HepG2 (cell line): ENCODE measurements at regions not wholly inside any gene's neighbourhood (a gene's known extent, or its start where the extent isn't known, plus 50 kb on each side); places are given as distances from the start of the nearest gene placed in this dataset.

Source experiments
- ARID2 ChIP-seq: sonication (generic); formaldehyde crosslinking; IDR thresholded peaks from 2 replicates; pipeline ENCODE4 v1.8.1; 2022; ENCODE audit warnings: mild to moderate bottlenecking, missing genetic modification reagents, borderline replicate concordance
- FOXA3 ChIP-seq: IDR thresholded peaks from 2 replicates; pipeline ENCODE4 v1.6.1; 2016; ENCODE audit warnings: missing genetic modification reagents, missing compliant biosample characterization
- HNF4A ChIP-seq: sonication (generic); formaldehyde crosslinking; IDR thresholded peaks from 2 replicates; pipeline ENCODE4 v1.4.0; 2020; ENCODE audit warnings: missing genetic modification reagents
- ISL2 ChIP-seq: sonication (generic); formaldehyde crosslinking; IDR thresholded peaks from 2 replicates; pipeline ENCODE4 v1.5.0; 2020; ENCODE audit warnings: missing genetic modification reagents
- JDP2 ChIP-seq: sonication (generic); formaldehyde crosslinking; IDR thresholded peaks from 2 replicates; pipeline ENCODE4 v1.8.1; 2022; ENCODE audit warnings: missing genetic modification reagents, borderline replicate concordance
- MEIS2 ChIP-seq: sonication (generic); formaldehyde crosslinking; IDR thresholded peaks from 2 replicates; pipeline ENCODE4 v1.9.0; 2021; ENCODE audit warnings: mild to moderate bottlenecking, missing genetic modification reagents
- PCBP1 ChIP-seq: fragments of 200-400 bp; formaldehyde crosslinking; IDR thresholded peaks from 2 replicates; pipeline ENCODE4 v1.6.1; 2017; ENCODE audit warnings: mild to moderate bottlenecking, low read depth, low read length, borderline replicate concordance
- PPARG ChIP-seq: conservative IDR thresholded peaks from 2 replicates; pipeline ENCODE4 v1.6.1; 2016; ENCODE audit warnings: missing biosample characterization, missing genetic modification reagents
- SOX13 ChIP-seq, 3 experiments: fragments of 450-650 bp in 1 of 3; sonication (generic) in 1 of 3; formaldehyde crosslinking in 1 of 3; IDR thresholded peaks in 2 of 3; conservative IDR thresholded peaks in 1 of 3; 2 replicates each; pipeline versions ENCODE4 v1.5.0 to v1.6.1; 2016 to 2020; ENCODE audit warnings: antibody characterized with exemption in 1 of 3, mild to moderate bottlenecking in 1 of 3, missing compliant biosample characterization in 1 of 3, missing genetic modification reagents in 1 of 3, moderate library complexity in 1 of 3
- ZNF281 ChIP-seq: sonication (generic); formaldehyde crosslinking; IDR thresholded peaks from 2 replicates; pipeline ENCODE4 v1.4.0; 2020; ENCODE audit warnings: missing genetic modification reagents, borderline replicate concordance
- ZNF331 ChIP-seq: sonication (generic); formaldehyde crosslinking; IDR thresholded peaks from 2 replicates; pipeline ENCODE4 v1.4.0; 2020; ENCODE audit warnings: missing genetic modification reagents
- ZNF512 ChIP-seq: sonication (generic); formaldehyde crosslinking; IDR thresholded peaks from 2 replicates; pipeline ENCODE4 v1.4.0; 2020; ENCODE audit warnings: mild to moderate bottlenecking, missing genetic modification reagents
- ZNF607 ChIP-seq: sonication (generic); formaldehyde crosslinking; IDR thresholded peaks from 2 replicates; pipeline ENCODE4 v1.5.1; 2020; ENCODE audit warnings: missing genetic modification reagents, mild to moderate bottlenecking, borderline replicate concordance
- ZSCAN29 ChIP-seq: sonication (generic); formaldehyde crosslinking; conservative IDR thresholded peaks from 2 replicates; pipeline ENCODE4 v1.4.0; 2020; ENCODE audit warnings: mild to moderate bottlenecking, missing genetic modification reagents
- TF ChIP-seq, protein P1 (sequence below): sonication (generic); formaldehyde crosslinking; IDR thresholded peaks from 2 replicates; pipeline ENCODE4 v1.5.0; 2020; ENCODE audit warnings: mild to moderate bottlenecking, missing genetic modification reagents
- TF ChIP-seq, protein P2 (sequence below): sonication (generic); IDR thresholded peaks from 2 replicates; pipeline ENCODE4 v1.6.1; 2016; ENCODE audit warnings: low read depth, borderline replicate concordance
- TF ChIP-seq, protein P3 (sequence below): sonication (generic); formaldehyde crosslinking; IDR thresholded peaks from 2 replicates; pipeline ENCODE4 v1.5.0; 2020; ENCODE audit warnings: mild to moderate bottlenecking, missing genetic modification reagents, moderate library complexity

- TF ChIP-seq ARID2: peak; percentile 70; the same call in 1 of the 2 replicates
- 0 out of 2 replicates have a peak, but pooled peaks have one; percentile 19 for TF ChIP-seq ISL2 (CRISPR knock-in tag)
- TF ChIP-seq PCBP1: no peak
- no peak for TF ChIP-seq ZNF512 (CRISPR knock-in tag)
- peak; percentile 79 for TF ChIP-seq ZNF281 (CRISPR knock-in tag)
- TF ChIP-seq, protein P1, sequence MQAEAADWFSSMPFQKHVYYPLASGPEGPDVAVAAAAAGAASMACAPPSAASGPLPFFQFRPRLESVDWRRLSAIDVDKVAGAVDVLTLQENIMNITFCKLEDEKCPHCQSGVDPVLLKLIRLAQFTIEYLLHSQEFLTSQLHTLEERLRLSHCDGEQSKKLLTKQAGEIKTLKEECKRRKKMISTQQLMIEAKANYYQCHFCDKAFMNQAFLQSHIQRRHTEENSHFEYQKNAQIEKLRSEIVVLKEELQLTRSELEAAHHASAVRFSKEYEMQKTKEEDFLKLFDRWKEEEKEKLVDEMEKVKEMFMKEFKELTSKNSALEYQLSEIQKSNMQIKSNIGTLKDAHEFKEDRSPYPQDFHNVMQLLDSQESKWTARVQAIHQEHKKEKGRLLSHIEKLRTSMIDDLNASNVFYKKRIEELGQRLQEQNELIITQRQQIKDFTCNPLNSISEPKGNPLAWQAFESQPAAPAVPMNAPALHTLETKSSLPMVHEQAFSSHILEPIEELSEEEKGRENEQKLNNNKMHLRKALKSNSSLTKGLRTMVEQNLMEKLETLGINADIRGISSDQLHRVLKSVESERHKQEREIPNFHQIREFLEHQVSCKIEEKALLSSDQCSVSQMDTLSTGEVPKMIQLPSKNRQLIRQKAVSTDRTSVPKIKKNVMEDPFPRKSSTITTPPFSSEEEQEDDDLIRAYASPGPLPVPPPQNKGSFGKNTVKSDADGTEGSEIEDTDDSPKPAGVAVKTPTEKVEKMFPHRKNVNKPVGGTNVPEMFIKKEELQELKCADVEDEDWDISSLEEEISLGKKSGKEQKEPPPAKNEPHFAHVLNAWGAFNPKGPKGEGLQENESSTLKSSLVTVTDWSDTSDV (CRISPR knock-in tag): no peak
- TF ChIP-seq, protein P2, sequence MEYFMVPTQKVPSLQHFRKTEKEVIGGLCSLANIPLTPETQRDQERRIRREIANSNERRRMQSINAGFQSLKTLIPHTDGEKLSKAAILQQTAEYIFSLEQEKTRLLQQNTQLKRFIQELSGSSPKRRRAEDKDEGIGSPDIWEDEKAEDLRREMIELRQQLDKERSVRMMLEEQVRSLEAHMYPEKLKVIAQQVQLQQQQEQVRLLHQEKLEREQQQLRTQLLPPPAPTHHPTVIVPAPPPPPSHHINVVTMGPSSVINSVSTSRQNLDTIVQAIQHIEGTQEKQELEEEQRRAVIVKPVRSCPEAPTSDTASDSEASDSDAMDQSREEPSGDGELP: peak; percentile 97
- TF ChIP-seq ZNF607 (CRISPR knock-in tag): 0 out of 2 replicates have a peak, but pooled peaks have one; percentile 41
- TF ChIP-seq, protein P3, sequence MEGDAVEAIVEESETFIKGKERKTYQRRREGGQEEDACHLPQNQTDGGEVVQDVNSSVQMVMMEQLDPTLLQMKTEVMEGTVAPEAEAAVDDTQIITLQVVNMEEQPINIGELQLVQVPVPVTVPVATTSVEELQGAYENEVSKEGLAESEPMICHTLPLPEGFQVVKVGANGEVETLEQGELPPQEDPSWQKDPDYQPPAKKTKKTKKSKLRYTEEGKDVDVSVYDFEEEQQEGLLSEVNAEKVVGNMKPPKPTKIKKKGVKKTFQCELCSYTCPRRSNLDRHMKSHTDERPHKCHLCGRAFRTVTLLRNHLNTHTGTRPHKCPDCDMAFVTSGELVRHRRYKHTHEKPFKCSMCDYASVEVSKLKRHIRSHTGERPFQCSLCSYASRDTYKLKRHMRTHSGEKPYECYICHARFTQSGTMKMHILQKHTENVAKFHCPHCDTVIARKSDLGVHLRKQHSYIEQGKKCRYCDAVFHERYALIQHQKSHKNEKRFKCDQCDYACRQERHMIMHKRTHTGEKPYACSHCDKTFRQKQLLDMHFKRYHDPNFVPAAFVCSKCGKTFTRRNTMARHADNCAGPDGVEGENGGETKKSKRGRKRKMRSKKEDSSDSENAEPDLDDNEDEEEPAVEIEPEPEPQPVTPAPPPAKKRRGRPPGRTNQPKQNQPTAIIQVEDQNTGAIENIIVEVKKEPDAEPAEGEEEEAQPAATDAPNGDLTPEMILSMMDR (CRISPR knock-in tag): peak; percentile 38
- TF ChIP-seq MEIS2 (CRISPR knock-in tag): peak; percentile 61; the same call in 1 of the 2 replicates
- peak; percentile 63 for TF ChIP-seq PPARG
- peak; percentile 7; the same call in 1 of the 2 replicates for TF ChIP-seq ZNF331
- 0 out of 2 replicates have a peak, but pooled peaks have one; percentile 27 for TF ChIP-seq ZSCAN29 (CRISPR knock-in tag)
- peak; percentile 58; the same call in 1 of the 2 replicates for TF ChIP-seq FOXA3 (CRISPR knock-in tag)
- TF ChIP-seq JDP2 (CRISPR knock-in tag): no peak
- peak; percentile 66 for TF ChIP-seq HNF4A (CRISPR knock-in tag)
- TF ChIP-seq SOX13 (IDR thresholded peaks at IDR 0.05): no peak
- TF ChIP-seq SOX13 (CRISPR knock-in tag; conservative IDR thresholded peaks at IDR 0.05 in 1 of 2, IDR thresholded peaks at IDR 0.05 in 1 of 2): peak in 1 of 2 experiments; percentile 42; a peak in 1 of 4 replicates
These were observed 100.6 kb upstream of the MLIP start (continued) for GRCh38 chr6:54010340-54011276.
